ENCODE measurements at regions not wholly inside any gene's neighbourhood (a gene's known extent, or its start where the extent isn't known, plus 50 kb on each side); places are given as distances from the start of the nearest gene placed in this dataset.
A peak's percentile ranks its signal among the peaks of the same experiment; 100 is the strongest.

- no peak for DNase-seq (ENCODE audit: low spot score)
- Histone ChIP-seq H3K4me3 (no peak overlapping the region), H3K36me3 (no peaks in the 10 kb centered on the region), H3K9me3 (no peaks in the 10 kb centered on the region), H3K4me1 (no peaks in the 10 kb centered on the region), H3K27me3 (no peaks in the 10 kb centered on the region), H3K27ac (no peak overlapping the region)
- TF ChIP-seq, protein P1, sequence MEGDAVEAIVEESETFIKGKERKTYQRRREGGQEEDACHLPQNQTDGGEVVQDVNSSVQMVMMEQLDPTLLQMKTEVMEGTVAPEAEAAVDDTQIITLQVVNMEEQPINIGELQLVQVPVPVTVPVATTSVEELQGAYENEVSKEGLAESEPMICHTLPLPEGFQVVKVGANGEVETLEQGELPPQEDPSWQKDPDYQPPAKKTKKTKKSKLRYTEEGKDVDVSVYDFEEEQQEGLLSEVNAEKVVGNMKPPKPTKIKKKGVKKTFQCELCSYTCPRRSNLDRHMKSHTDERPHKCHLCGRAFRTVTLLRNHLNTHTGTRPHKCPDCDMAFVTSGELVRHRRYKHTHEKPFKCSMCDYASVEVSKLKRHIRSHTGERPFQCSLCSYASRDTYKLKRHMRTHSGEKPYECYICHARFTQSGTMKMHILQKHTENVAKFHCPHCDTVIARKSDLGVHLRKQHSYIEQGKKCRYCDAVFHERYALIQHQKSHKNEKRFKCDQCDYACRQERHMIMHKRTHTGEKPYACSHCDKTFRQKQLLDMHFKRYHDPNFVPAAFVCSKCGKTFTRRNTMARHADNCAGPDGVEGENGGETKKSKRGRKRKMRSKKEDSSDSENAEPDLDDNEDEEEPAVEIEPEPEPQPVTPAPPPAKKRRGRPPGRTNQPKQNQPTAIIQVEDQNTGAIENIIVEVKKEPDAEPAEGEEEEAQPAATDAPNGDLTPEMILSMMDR (IDR thresholded peaks at IDR 0.05), result no peak
Observed at GRCh38 chr9:102072059-102072764, 333.8 kb upstream of the GRIN3A start.

- no peak overlapping the region for H3K27ac ChIP-seq
- no peaks in the 10 kb centered on the region for H3K36me3 ChIP-seq
- H3K27me3 ChIP-seq, result no peaks in the 10 kb centered on the region
- no peaks in the 10 kb centered on the region for H3K9me3 ChIP-seq
- H3K4me1 ChIP-seq, result no peaks in the 10 kb centered on the region
- DNase-seq (ENCODE audit: low spot score), result no peak
- no peak overlapping the region for H3K4me3 ChIP-seq
- TF ChIP-seq, protein P1 (IDR thresholded peaks at IDR 0.05), result no peak
Observed at GRCh38 chr9:102069969-102070368, 331.5 kb upstream of the GRIN3A start.

- no peak for DNase-seq (ENCODE audit: low spot score)
- TF ChIP-seq, protein P1 (IDR thresholded peaks at IDR 0.05), result no peak
Observed at GRCh38 chr9:102054811-102055210, 316.4 kb upstream of the GRIN3A start.

DNA sequence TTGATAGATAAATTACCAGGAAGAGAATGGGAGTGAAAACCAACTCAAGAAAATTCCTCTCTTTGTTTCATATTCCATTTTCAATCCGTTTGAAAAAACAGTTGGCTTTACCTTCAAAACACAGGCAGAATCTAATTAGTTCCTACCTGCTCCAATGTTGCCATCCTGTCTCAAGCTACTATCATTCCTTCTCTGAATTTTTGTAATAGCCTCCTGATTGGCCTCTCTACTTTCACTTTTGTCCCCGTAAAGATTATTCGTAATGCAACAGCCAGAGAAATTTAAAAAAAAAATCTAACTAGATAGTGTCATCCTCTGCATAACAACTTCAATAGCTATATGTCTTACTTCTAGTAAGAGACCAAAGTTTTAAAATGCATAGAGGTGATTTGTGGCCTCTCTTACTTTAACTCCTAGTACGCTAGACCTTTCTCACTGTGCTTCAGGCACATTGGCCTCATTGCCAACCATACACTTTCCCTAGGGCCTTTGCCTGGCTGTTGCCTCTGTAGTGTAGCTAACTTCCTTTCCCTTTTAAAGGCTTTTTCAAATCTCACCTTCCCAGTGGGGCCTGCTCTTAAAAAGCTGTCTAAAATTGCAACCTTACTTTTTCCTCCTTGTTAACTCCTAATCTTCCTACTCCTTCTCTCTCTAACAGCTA, 311.3 kb upstream of the GRIN3A start:
- Histone ChIP-seq H3K9me3 (no peaks in the 10 kb centered on the region), H3K36me3 (no peaks in the 10 kb centered on the region), H3K27me3 (no peaks in the 10 kb centered on the region), H3K4me1 (no peaks in the 10 kb centered on the region), H3K4me3 (peak overlapping the region in 1 of 2 donors; percentile 15), H3K27ac (no peak overlapping the region)
- TF ChIP-seq, protein P1 (IDR thresholded peaks at IDR 0.05), result no peak
- DNase-seq (ENCODE audit: low spot score), result no peak

More at GRCh38 chr9:102054811-102055210, 316.4 kb upstream of the GRIN3A start:
- Histone ChIP-seq H3K4me3 (no peak overlapping the region), H3K36me3 (no peaks in the 10 kb centered on the region), H3K27me3 (no peaks in the 10 kb centered on the region), H3K9me3 (no peaks in the 10 kb centered on the region), H3K27ac (no peak overlapping the region), H3K4me1 (no peaks in the 10 kb centered on the region)

DNA sequence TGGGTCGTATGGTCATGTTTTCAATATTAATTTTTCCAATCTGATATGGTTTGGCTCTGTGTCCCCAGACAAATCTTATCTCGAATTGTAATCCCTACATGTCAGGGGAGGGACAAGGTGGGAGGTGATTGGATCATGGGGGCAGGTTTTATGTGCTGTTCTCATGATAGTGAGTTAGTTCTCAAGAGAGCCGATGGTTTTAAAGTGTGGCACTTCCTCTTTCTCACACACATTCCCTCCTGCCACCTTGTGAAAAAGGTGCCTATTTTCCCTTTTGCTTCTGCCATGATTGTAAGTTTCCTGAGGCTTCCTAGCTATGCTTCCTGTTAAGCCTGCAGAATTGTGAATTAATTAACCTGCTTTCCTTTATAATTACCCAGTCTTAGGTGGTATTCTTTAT, 309.1 kb upstream of the GRIN3A start:
- no peaks in the 10 kb centered on the region for H3K27me3 ChIP-seq
- H3K36me3 ChIP-seq, result no peaks in the 10 kb centered on the region
- no peak for DNase-seq (ENCODE audit: low spot score)
- no peak overlapping the region for H3K4me3 ChIP-seq
- no peak overlapping the region for H3K27ac ChIP-seq
- no peaks in the 10 kb centered on the region for H3K9me3 ChIP-seq
- TF ChIP-seq, protein P1 (IDR thresholded peaks at IDR 0.05), result no peak
- H3K4me1 ChIP-seq, result no peaks in the 10 kb centered on the region

Data from right atrium auricular region (tissue), 2 donors.